ENCODE measurements at regions not wholly inside any gene's neighbourhood (a gene's known extent, or its start where the extent isn't known, plus 50 kb on each side); places are given as distances from the start of the nearest gene placed in this dataset.

DNA sequence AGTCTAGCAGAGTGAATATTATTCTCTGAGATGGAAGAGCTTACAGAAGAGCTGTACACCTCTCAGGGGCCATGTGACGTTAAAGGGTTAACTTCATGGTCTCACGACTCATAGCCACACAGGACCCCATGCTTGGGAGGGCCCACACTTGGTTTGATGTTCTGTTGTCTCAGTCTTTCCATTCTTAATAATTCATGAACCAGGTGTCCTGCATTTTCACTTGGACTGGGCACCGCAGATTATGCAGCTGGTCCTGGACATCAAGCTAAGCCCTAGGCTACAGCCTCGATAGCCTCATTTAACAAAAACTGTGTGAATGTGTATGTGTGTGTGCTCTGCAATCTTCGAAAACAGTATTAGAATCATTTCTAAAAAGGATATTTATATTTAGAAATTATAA is 323.5 kb downstream of the PLK2 start:
- TF ChIP-seq CHD1 (IDR thresholded peaks at IDR 0.05; ENCODE audit: low read depth, low read length) (no peak), RFX5 (IDR thresholded peaks at IDR 0.05; ENCODE audit: borderline replicate concordance, low read depth, low read length) (no peak)
- TF ChIP-seq, protein P1, sequence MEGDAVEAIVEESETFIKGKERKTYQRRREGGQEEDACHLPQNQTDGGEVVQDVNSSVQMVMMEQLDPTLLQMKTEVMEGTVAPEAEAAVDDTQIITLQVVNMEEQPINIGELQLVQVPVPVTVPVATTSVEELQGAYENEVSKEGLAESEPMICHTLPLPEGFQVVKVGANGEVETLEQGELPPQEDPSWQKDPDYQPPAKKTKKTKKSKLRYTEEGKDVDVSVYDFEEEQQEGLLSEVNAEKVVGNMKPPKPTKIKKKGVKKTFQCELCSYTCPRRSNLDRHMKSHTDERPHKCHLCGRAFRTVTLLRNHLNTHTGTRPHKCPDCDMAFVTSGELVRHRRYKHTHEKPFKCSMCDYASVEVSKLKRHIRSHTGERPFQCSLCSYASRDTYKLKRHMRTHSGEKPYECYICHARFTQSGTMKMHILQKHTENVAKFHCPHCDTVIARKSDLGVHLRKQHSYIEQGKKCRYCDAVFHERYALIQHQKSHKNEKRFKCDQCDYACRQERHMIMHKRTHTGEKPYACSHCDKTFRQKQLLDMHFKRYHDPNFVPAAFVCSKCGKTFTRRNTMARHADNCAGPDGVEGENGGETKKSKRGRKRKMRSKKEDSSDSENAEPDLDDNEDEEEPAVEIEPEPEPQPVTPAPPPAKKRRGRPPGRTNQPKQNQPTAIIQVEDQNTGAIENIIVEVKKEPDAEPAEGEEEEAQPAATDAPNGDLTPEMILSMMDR (IDR thresholded peaks at IDR 0.05; ENCODE audit: control extremely low read depth in 1 of 3, insufficient read depth in 1 of 3, low read depth in 1 of 3, low read length in 3 of 3): no peak

All from H1 (cell line).